GM21367 (cell line): ENCODE measurements at regions not wholly inside any gene's neighbourhood (a gene's known extent, or its start where the extent isn't known, plus 50 kb on each side); places are given as distances from the start of the nearest gene placed in this dataset.

Experiments used
- ATAC-seq: cut with Tn5 transposase; IDR thresholded peaks from one replicate; pipeline ENCODE4 v1.9.1; 2021; ENCODE audit not compliant: unreplicated experiment

GRCh38 chr6:103982574-103982973 lies 877.1 kb downstream of the HACE1 start:
- ATAC-seq, result no peak

GRCh38 chr6:103979308-103979707 lies 880.4 kb downstream of the HACE1 start:
- ATAC-seq, result no peak

GRCh38 chr6:103937389-103937788 lies 922.3 kb downstream of the HACE1 start:
- no peak for ATAC-seq

GRCh38 chr6:103925317-103925716 lies 934.4 kb downstream of the HACE1 start:
- ATAC-seq, result no peak

GRCh38 chr6:103910018-103910417 lies 949.7 kb downstream of the HACE1 start:
- no peak for ATAC-seq

- no peak for ATAC-seq
Measured at GRCh38 chr6:103908898-103909297, 950.8 kb downstream of the HACE1 start.

- ATAC-seq, result no peak
Measured at GRCh38 chr6:103895136-103895535, 964.6 kb downstream of the HACE1 start.

- ATAC-seq, result no peak
Measured at GRCh38 chr6:103893141-103893581, 966.6 kb downstream of the HACE1 start.

GRCh38 chr6:103886951-103887350 lies 972.8 kb downstream of the HACE1 start:
- ATAC-seq, result no peak

GRCh38 chr6:103885446-103885845 lies 974.3 kb downstream of the HACE1 start:
- ATAC-seq, result no peak

GRCh38 chr6:103879800-103880199 lies 979.9 kb downstream of the HACE1 start:
- ATAC-seq, result no peak

GRCh38 chr6:103875221-103875620 lies 984.5 kb downstream of the HACE1 start:
- no peak for ATAC-seq

- no peak for ATAC-seq
Measured at GRCh38 chr6:103874575-103874974, 985.1 kb downstream of the HACE1 start.

- ATAC-seq, result no peak
Measured at GRCh38 chr6:103872678-103873077, 987.0 kb downstream of the HACE1 start.

GRCh38 chr6:103872233-103872632 lies 987.5 kb downstream of the HACE1 start:
- no peak for ATAC-seq

- no peak for ATAC-seq
Measured at GRCh38 chr6:103870970-103871369, 988.7 kb downstream of the HACE1 start.

- no peak for ATAC-seq
Measured at GRCh38 chr6:103862297-103862696, 997.4 kb downstream of the HACE1 start.

- no peak for ATAC-seq
Measured at GRCh38 chr6:103858003-103858402, 1001.7 kb downstream of the HACE1 start.

GRCh38 chr6:103855750-103856149 lies 1004.0 kb downstream of the HACE1 start:
- ATAC-seq, result no peak

GRCh38 chr6:103854059-103854458 lies 1005.7 kb downstream of the HACE1 start:
- no peak for ATAC-seq

- no peak for ATAC-seq
Measured at GRCh38 chr6:103838457-103838856, 1021.3 kb downstream of the HACE1 start.

- ATAC-seq, result no peak
Measured at GRCh38 chr6:103826209-103826608, 1033.5 kb downstream of the HACE1 start.

- no peak for ATAC-seq
Measured at GRCh38 chr6:103820148-103820547, 1039.6 kb downstream of the HACE1 start.

GRCh38 chr6:103819509-103819908 lies 1040.2 kb downstream of the HACE1 start:
- ATAC-seq, result no peak
